IPS DF 6.9 (cell line): ENCODE measurements at regions not wholly inside any gene's neighbourhood (a gene's known extent, or its start where the extent isn't known, plus 50 kb on each side); places are given as distances from the start of the nearest gene placed in this dataset.
"Not testable (repeated sequence)": the region's sequence is repeated elsewhere in the genome, so short reads cannot be mapped to it uniquely, and the experiment has no call there.

Source experiments
- DNase-seq: peaks from one replicate; pipeline ENCODE4 v3.0.0-alpha.2; 2013; ENCODE audit warnings: low read depth, low spot score
- H3K27ac ChIP-seq: one replicate; pipeline ENCODE4 v1.5.1; 2013; ENCODE audit warnings: low read length, control low read depth
- H3K27me3 ChIP-seq: 2 replicates; pipeline ENCODE4 v1.6.1; 2013; ENCODE audit warnings: mild to moderate bottlenecking, low read length; ENCODE audit not compliant: control insufficient read depth, insufficient read depth
- H3K36me3 ChIP-seq: 2 replicates; pipeline ENCODE4 v1.6.1; 2013; ENCODE audit warnings: low read length; ENCODE audit not compliant: control insufficient read depth, insufficient read depth
- H3K4me1 ChIP-seq: 2 replicates; pipeline ENCODE4 v1.6.1; 2013; ENCODE audit warnings: low read length; ENCODE audit not compliant: control insufficient read depth, insufficient read depth
- H3K4me3 ChIP-seq: 2 replicates; pipeline ENCODE4 v1.5.1; 2013; ENCODE audit warnings: mild to moderate bottlenecking, low read length
- H3K9me3 ChIP-seq: 2 replicates; pipeline ENCODE4 v1.6.1; 2013; ENCODE audit warnings: low read length, inconsistent platforms; ENCODE audit not compliant: control insufficient read depth, insufficient read depth
- WGBS: extraction: QIAGEN DNeasy Blood & Tissue Kit; methylation state at CpG from one replicate; pipeline ENCODE4 v1.1.7; 2013; ENCODE audit warnings: mixed read lengths, missing lambda C conversion rate; ENCODE audit not compliant: insufficient read length, insufficient coverage; 5-methylcytosine and 5-hydroxymethylcytosine counted together

GRCh38 chr7:81042646-81043045 lies 123.8 kb upstream of the SEMA3C start:
- not testable (repeated sequence) for H3K27ac ChIP-seq, H3K4me3 ChIP-seq, H3K27me3 ChIP-seq, H3K4me1 ChIP-seq, DNase-seq, H3K9me3 ChIP-seq, H3K36me3 ChIP-seq
- no CpG with 5 or more reads among the region's 21 CpGs for WGBS

- Histone ChIP-seq H3K9me3 (no peaks in the 10 kb centered on the region), H3K27me3 (no peaks in the 10 kb centered on the region), H3K4me3 (no peak overlapping the region), H3K27ac (no peak overlapping the region), H3K36me3 (no peaks in the 10 kb centered on the region), H3K4me1 (no peaks in the 10 kb centered on the region)
- no peak for DNase-seq
- WGBS: no CpG with 5 or more reads among the region's 1 CpG
Observed at GRCh38 chr7:81040496-81040895, 121.6 kb upstream of the SEMA3C start.

- no peak for DNase-seq
- Histone ChIP-seq H3K4me3 (no peak overlapping the region), H3K36me3 (no peaks in the 10 kb centered on the region), H3K4me1 (no peaks in the 10 kb centered on the region), H3K27me3 (no peaks in the 10 kb centered on the region), H3K9me3 (no peaks in the 10 kb centered on the region), H3K27ac (no peak overlapping the region)
Observed at GRCh38 chr7:81036871-81037270, 118.0 kb upstream of the SEMA3C start.

- no peak for DNase-seq
- no peaks in the 10 kb centered on the region for H3K9me3 ChIP-seq
- no peak overlapping the region for H3K4me3 ChIP-seq
- WGBS: no CpG with 5 or more reads among the region's 5 CpGs
- no peaks in the 10 kb centered on the region for H3K36me3 ChIP-seq
- H3K27me3 ChIP-seq: no peaks in the 10 kb centered on the region
- no peak overlapping the region for H3K27ac ChIP-seq
- no peaks in the 10 kb centered on the region for H3K4me1 ChIP-seq
Observed at GRCh38 chr7:81036057-81036456, 117.2 kb upstream of the SEMA3C start.

- H3K4me3 ChIP-seq: no peak overlapping the region
- no peaks in the 10 kb centered on the region for H3K36me3 ChIP-seq
- no CpG with 5 or more reads among the region's 3 CpGs for WGBS
- no peaks in the 10 kb centered on the region for H3K9me3 ChIP-seq
- H3K27me3 ChIP-seq: no peaks in the 10 kb centered on the region
- no peak overlapping the region for H3K27ac ChIP-seq
- no peak for DNase-seq
- no peaks in the 10 kb centered on the region for H3K4me1 ChIP-seq
Observed at GRCh38 chr7:81031996-81032395, 113.1 kb upstream of the SEMA3C start.

- Histone ChIP-seq H3K36me3 (no peaks in the 10 kb centered on the region), H3K4me1 (no peaks in the 10 kb centered on the region), H3K9me3 (no peaks in the 10 kb centered on the region), H3K27ac (no peak overlapping the region), H3K27me3 (no peaks in the 10 kb centered on the region), H3K4me3 (no peak overlapping the region)
- DNase-seq: no peak
- WGBS: no CpG with 5 or more reads among the region's 2 CpGs
Observed at GRCh38 chr7:81031243-81031642, 112.4 kb upstream of the SEMA3C start.

GRCh38 chr7:81030472-81030871 lies 111.6 kb upstream of the SEMA3C start:
- WGBS: no CpG with 5 or more reads among the region's 3 CpGs
- no peak overlapping the region for H3K27ac ChIP-seq
- H3K9me3 ChIP-seq: no peaks in the 10 kb centered on the region

GRCh38 chr7:81029511-81029910 lies 110.7 kb upstream of the SEMA3C start:
- Histone ChIP-seq H3K4me1 (no peaks in the 10 kb centered on the region), H3K9me3 (no peaks in the 10 kb centered on the region), H3K27ac (no peak overlapping the region), H3K36me3 (no peaks in the 10 kb centered on the region), H3K4me3 (no peak overlapping the region), H3K27me3 (no peaks in the 10 kb centered on the region)
- WGBS: no CpG with 5 or more reads among the region's 3 CpGs
- no peak for DNase-seq

More at GRCh38 chr7:81030472-81030871, 111.6 kb upstream of the SEMA3C start:
- H3K4me3 ChIP-seq: no peak overlapping the region
- no peaks in the 10 kb centered on the region for H3K27me3 ChIP-seq
- no peaks in the 10 kb centered on the region for H3K4me1 ChIP-seq
- no peak for DNase-seq
- no peaks in the 10 kb centered on the region for H3K36me3 ChIP-seq

GRCh38 chr7:81025360-81025759 lies 106.5 kb upstream of the SEMA3C start:
- no peaks in the 10 kb centered on the region for H3K27me3 ChIP-seq
- no peak overlapping the region for H3K4me3 ChIP-seq
- H3K27ac ChIP-seq: no peak overlapping the region
- DNase-seq: no peak
- no peaks in the 10 kb centered on the region for H3K4me1 ChIP-seq
- no CpG with 5 or more reads among the region's 2 CpGs for WGBS
- H3K9me3 ChIP-seq: no peaks in the 10 kb centered on the region
- H3K36me3 ChIP-seq: no peaks in the 10 kb centered on the region

- H3K4me3 ChIP-seq: no peak overlapping the region
- no peak overlapping the region for H3K27ac ChIP-seq
- no CpG with 5 or more reads among the region's 1 CpG for WGBS
- no peaks in the 10 kb centered on the region for H3K27me3 ChIP-seq
- no peaks in the 10 kb centered on the region for H3K4me1 ChIP-seq
- no peaks in the 10 kb centered on the region for H3K9me3 ChIP-seq
- H3K36me3 ChIP-seq: no peaks in the 10 kb centered on the region
- no peak for DNase-seq
Observed at GRCh38 chr7:81014908-81015307, 96.1 kb upstream of the SEMA3C start.

GRCh38 chr7:81014266-81014665 lies 95.4 kb upstream of the SEMA3C start:
- no peak overlapping the region for H3K4me3 ChIP-seq
- no peaks in the 10 kb centered on the region for H3K27me3 ChIP-seq
- DNase-seq: no peak
- no CpG with 5 or more reads among the region's 2 CpGs for whole genome bisulfite sequencing
- H3K27ac ChIP-seq: no peak overlapping the region
- H3K4me1 ChIP-seq: no peaks in the 10 kb centered on the region
- H3K36me3 ChIP-seq: no peaks in the 10 kb centered on the region
- H3K9me3 ChIP-seq: no peaks in the 10 kb centered on the region
